ENCODE measurements at regions not wholly inside any gene's neighbourhood (a gene's known extent, or its start where the extent isn't known, plus 50 kb on each side); places are given as distances from the start of the nearest gene placed in this dataset.

DNA sequence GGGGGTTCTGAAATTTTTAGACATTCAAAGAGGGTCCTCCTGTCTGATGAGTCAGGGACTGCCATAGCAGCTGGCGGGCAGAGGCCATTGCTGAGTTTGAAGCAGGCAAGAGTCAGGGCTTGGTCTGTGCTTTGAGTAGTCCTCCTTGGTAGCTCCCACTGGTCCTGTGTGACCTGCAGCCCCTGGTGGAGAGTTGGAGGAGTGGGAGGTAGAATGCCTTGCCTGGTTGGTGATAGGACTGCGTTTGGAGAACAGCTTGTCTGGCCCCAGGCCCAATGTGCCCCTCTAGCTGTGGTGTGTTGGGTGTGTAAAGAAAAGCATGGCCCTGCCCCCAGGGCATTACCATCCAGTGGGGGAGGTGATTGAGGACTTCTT, 116.7 kb downstream of the BEGAIN start:
- no peaks in the 10 kb centered on the region for H3K9me3 ChIP-seq (replicated peaks; ENCODE audit: control insufficient read depth, insufficient read depth, low read depth, low read length)
- no TSS peak for BruUV-seq (replicated peaks)
- H3K9me1 ChIP-seq (ENCODE audit: control insufficient read depth, insufficient read depth, low read length), result no peaks in the 10 kb centered on the region
- ChIA-PET CTCF (ENCODE audit: low intra/inter-chr PET ratio) (no interaction called here), POLR2A (interaction anchor here (1.2 kb wide), 1 partner anchor 10 kb away, joined by 4 read pairs; no protein-coding TSS in a partner anchor)
- H3K9ac ChIP-seq (ENCODE audit: insufficient read depth in 1 of 2, low read depth in 2 of 2, low read length in 2 of 2), result no peak overlapping the region
- H3K27ac ChIP-seq (ENCODE audit: extremely low read depth, low read depth, low read length), result no peak overlapping the region
- TF ChIP-seq, protein P1, sequence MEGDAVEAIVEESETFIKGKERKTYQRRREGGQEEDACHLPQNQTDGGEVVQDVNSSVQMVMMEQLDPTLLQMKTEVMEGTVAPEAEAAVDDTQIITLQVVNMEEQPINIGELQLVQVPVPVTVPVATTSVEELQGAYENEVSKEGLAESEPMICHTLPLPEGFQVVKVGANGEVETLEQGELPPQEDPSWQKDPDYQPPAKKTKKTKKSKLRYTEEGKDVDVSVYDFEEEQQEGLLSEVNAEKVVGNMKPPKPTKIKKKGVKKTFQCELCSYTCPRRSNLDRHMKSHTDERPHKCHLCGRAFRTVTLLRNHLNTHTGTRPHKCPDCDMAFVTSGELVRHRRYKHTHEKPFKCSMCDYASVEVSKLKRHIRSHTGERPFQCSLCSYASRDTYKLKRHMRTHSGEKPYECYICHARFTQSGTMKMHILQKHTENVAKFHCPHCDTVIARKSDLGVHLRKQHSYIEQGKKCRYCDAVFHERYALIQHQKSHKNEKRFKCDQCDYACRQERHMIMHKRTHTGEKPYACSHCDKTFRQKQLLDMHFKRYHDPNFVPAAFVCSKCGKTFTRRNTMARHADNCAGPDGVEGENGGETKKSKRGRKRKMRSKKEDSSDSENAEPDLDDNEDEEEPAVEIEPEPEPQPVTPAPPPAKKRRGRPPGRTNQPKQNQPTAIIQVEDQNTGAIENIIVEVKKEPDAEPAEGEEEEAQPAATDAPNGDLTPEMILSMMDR (IDR thresholded peaks at IDR 0.05 in 2 of 3, conservative IDR thresholded peaks at IDR 0.05 in 1 of 3; ENCODE audit: insufficient read depth in 2 of 3, low read depth in 1 of 3, low read length in 3 of 3), result peak; percentile 22 to 36 (median 34); a peak in 3 of 6 replicates
- TF ChIP-seq THRAP3 (IDR thresholded peaks at IDR 0.05; ENCODE audit: borderline replicate concordance) (no peak), EGR1 (conservative IDR thresholded peaks at IDR 0.05) (peak; percentile 31; the same call in 1 of the 2 replicates), RAD21 (CRISPR knock-in tag; conservative IDR thresholded peaks at IDR 0.05 in 1 of 2, IDR thresholded peaks at IDR 0.05 in 1 of 2) (peak in 1 of 2 experiments; percentile 23; a peak in 2 of 4 replicates)
- DNase-seq (ENCODE audit: extremely low read depth in 1 of 4, low spot score in 3 of 4) (peak in 1 of 4 experiments; percentile 13), ATAC-seq (peak; percentile 79), FAIRE-seq (no peak)
- 40% methylated on average over 2 of the region's 2 CpGs for WGBS (ENCODE audit: insufficient coverage, low coverage, missing lambda C conversion rate)
- in situ Hi-C loops (cut with MboI), result no loop called here
- no peak overlapping the region for H3K4me2 ChIP-seq (ENCODE audit: insufficient read depth, low read length)
- no peak overlapping the region for H2AFZ ChIP-seq (ENCODE audit: low read depth, low read length)
- no peak overlapping the region for H3K4me3 ChIP-seq
- H3K4me1 ChIP-seq (replicated peaks in 1 of 2; ENCODE audit: control insufficient read depth in 2 of 2, insufficient read depth in 2 of 2, low read length in 2 of 2), result no peaks in the 10 kb centered on the region; a peak in 1 of 5 replicates
- H3K27me3 ChIP-seq (ENCODE audit: control insufficient read depth in 2 of 2, insufficient read depth in 2 of 2, low read length in 2 of 2), result no peaks in the 10 kb centered on the region
- H3K79me2 ChIP-seq (ENCODE audit: control insufficient read depth, insufficient read depth, low read length), result no peaks in the 10 kb centered on the region
- no peaks in the 10 kb centered on the region for H3K36me3 ChIP-seq (ENCODE audit: control insufficient read depth, insufficient read depth, low read length)
- H4K20me1 ChIP-seq (replicated peaks; ENCODE audit: control insufficient read depth, insufficient read depth, low read length), result peaks cover 3% of the 10 kb centered on the region; the same call in 1 of the 2 replicates
- intact Hi-C loops (cut with micrococcal nuclease), result no loop called here
